T-helper 2 cell treated with Interferon-gamma antibody and Interleukin-4, amounts not matched to agents 5 μg/mL and 100 μg/mL, for 36 hours (primary cell): ENCODE measurements at regions not wholly inside any gene's neighbourhood (a gene's known extent, or its start where the extent isn't known, plus 50 kb on each side); places are given as distances from the start of the nearest gene placed in this dataset.

Experiments used
- DNase-seq: peaks from one replicate; pipeline ENCODE4 v3.0.0; 2021; ENCODE audit warnings: low spot score
- H3K27ac Mint-ChIP-seq: one replicate; pipeline ENCODE4 v1.8.0; 2021; ENCODE audit warnings: mild to moderate bottlenecking, mixed read lengths
- H3K27me3 Mint-ChIP-seq: one replicate; pipeline ENCODE4 v1.8.0; 2021; ENCODE audit warnings: low read depth, mixed read lengths
- H3K36me3 Mint-ChIP-seq: one replicate; pipeline ENCODE4 v1.8.0; 2021; ENCODE audit warnings: low read depth, mixed read lengths
- H3K4me1 Mint-ChIP-seq: one replicate; pipeline ENCODE4 v1.8.0; 2021; ENCODE audit warnings: low read depth, mixed read lengths
- H3K4me3 Mint-ChIP-seq: one replicate; pipeline ENCODE4 v1.8.0; 2022; ENCODE audit warnings: mild to moderate bottlenecking, moderate library complexity, mixed read lengths
- H3K9me3 Mint-ChIP-seq: one replicate; pipeline ENCODE4 v1.8.0; 2021; ENCODE audit warnings: mixed read lengths

- Mint-ChIP-seq H3K4me3 (no peak overlapping the region), H3K9me3 (no peaks in the 10 kb centered on the region), H3K27ac (no peak overlapping the region), H3K4me1 (no peaks in the 10 kb centered on the region), H3K27me3 (no peaks in the 10 kb centered on the region), H3K36me3 (no peaks in the 10 kb centered on the region)
- no peak for DNase-seq
Measured at GRCh38 chr3:103791786-103792515, 1357.1 kb downstream of the ZPLD1 start.

DNA sequence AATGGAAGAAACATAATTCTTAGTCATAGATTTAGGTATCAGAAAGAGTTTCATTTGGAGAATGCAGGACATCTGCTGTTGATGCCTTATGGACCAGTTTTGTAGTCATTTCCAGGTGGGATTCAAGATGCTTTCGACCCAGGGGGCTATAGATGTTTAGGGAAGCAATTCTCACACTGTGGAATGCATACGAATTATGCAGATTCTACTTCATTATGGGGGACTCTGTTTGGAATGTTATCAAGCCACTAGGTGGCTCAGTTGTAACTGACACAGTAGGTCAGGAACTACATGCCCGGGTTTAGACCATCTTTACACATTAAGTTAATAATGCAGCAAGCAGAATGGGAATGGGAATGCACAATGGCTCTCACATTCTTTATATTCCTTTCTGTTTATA, 1359.8 kb downstream of the ZPLD1 start:
- H3K4me1 Mint-ChIP-seq: no peaks in the 10 kb centered on the region
- peaks cover 3% of the 10 kb centered on the region for H3K9me3 Mint-ChIP-seq
- no peaks in the 10 kb centered on the region for H3K36me3 Mint-ChIP-seq
- DNase-seq: no peak
- H3K27me3 Mint-ChIP-seq: no peaks in the 10 kb centered on the region
- no peak overlapping the region for H3K27ac Mint-ChIP-seq
- H3K4me3 Mint-ChIP-seq: no peak overlapping the region

- H3K4me1 Mint-ChIP-seq: no peaks in the 10 kb centered on the region
Measured at GRCh38 chr3:103796068-103796467, 1361.3 kb downstream of the ZPLD1 start.

DNA sequence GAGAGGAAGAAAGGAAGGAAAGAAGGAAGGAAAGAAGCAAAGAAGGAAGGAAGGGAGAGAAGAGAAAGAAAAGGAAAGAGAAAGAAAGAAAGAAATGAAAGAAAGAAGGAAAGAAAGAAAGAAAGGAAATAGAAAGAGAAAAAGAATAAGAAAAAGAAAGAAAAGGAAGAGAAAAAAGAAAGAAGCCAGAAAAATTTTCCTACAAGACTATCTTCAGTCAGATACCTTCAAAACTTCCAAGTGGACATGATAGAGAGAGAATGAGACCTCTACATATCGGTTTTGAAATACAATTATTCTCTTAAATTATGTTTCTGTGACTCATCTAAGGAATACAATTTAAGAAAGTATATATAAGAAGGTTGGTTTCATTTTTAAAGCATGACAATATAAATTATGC, 1369.0 kb downstream of the ZPLD1 start:
- Mint-ChIP-seq H3K9me3 (peaks cover 4% of the 10 kb centered on the region), H3K27ac (no peak overlapping the region), H3K27me3 (no peaks in the 10 kb centered on the region), H3K36me3 (no peaks in the 10 kb centered on the region), H3K4me1 (no peaks in the 10 kb centered on the region), H3K4me3 (no peak overlapping the region)
- DNase-seq: no peak

More at GRCh38 chr3:103796068-103796467, 1361.3 kb downstream of the ZPLD1 start:
- DNase-seq: no peak
- no peak overlapping the region for H3K27ac Mint-ChIP-seq
- H3K36me3 Mint-ChIP-seq: no peaks in the 10 kb centered on the region
- H3K9me3 Mint-ChIP-seq: peaks cover 3% of the 10 kb centered on the region
- H3K27me3 Mint-ChIP-seq: no peaks in the 10 kb centered on the region
- H3K4me3 Mint-ChIP-seq: no peak overlapping the region

- H3K9me3 Mint-ChIP-seq: peaks cover 27% of the 10 kb centered on the region
- H3K27me3 Mint-ChIP-seq: no peaks in the 10 kb centered on the region
- H3K36me3 Mint-ChIP-seq: no peaks in the 10 kb centered on the region
- DNase-seq: no peak
- H3K4me3 Mint-ChIP-seq: no peak overlapping the region
- H3K27ac Mint-ChIP-seq: no peak overlapping the region
- no peaks in the 10 kb centered on the region for H3K4me1 Mint-ChIP-seq
Measured at GRCh38 chr3:103810167-103810566, 1375.4 kb downstream of the ZPLD1 start.

- H3K4me3 Mint-ChIP-seq: no peak overlapping the region
- peaks cover 27% of the 10 kb centered on the region for H3K9me3 Mint-ChIP-seq
- no peaks in the 10 kb centered on the region for H3K36me3 Mint-ChIP-seq
- DNase-seq: no peak
- H3K27ac Mint-ChIP-seq: no peak overlapping the region
- H3K4me1 Mint-ChIP-seq: no peaks in the 10 kb centered on the region
- H3K27me3 Mint-ChIP-seq: no peaks in the 10 kb centered on the region
Measured at GRCh38 chr3:103813955-103814354, 1379.1 kb downstream of the ZPLD1 start.

- no peaks in the 10 kb centered on the region for H3K36me3 Mint-ChIP-seq
- no peak overlapping the region for H3K27ac Mint-ChIP-seq
- no peaks in the 10 kb centered on the region for H3K4me1 Mint-ChIP-seq
- no peaks in the 10 kb centered on the region for H3K27me3 Mint-ChIP-seq
- DNase-seq: no peak
- H3K9me3 Mint-ChIP-seq: peaks cover 5% of the 10 kb centered on the region
- H3K4me3 Mint-ChIP-seq: no peak overlapping the region
Measured at GRCh38 chr3:103818398-103818797, 1383.6 kb downstream of the ZPLD1 start.

DNA sequence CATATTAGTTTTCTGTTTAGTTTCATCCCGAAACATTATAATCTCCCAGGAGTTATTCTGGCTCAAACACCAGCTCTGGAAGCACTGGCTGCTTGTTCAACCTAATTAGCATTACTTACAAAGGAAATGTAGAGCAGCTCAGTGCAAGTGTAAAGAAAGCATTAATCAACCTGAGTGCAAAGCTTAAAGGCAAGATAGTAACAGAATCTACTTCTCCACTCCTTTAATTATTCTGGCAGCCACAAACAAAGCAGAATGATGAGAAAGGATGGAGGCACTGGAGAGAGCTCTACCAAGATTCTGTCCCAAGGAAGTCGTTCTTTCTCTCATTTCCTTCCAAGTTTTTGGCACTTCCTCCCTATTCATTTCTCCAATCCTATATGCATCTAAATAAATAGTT, 1384.0 kb downstream of the ZPLD1 start:
- no peaks in the 10 kb centered on the region for H3K4me1 Mint-ChIP-seq
- no peak for DNase-seq
- H3K4me3 Mint-ChIP-seq: no peak overlapping the region
- no peaks in the 10 kb centered on the region for H3K27me3 Mint-ChIP-seq
- H3K27ac Mint-ChIP-seq: no peak overlapping the region
- H3K36me3 Mint-ChIP-seq: no peaks in the 10 kb centered on the region
- H3K9me3 Mint-ChIP-seq: peaks cover 5% of the 10 kb centered on the region

DNA sequence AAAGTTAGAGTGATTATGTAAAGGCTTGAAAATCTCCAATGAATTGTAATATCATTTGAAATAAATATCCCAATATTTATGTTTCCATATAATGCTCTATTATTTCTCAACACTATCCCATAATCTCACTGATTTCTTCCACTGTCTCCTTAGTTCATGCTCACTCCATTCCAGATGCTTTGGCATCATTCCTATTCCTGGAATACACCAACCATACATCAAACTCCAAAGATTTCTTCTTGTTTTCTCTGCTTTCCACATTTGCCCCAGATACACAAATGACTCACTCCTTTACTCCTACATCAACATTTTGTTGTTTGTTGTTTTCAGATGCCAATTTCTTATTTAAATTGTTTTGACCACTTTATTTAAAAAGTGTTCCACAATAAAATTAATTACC, 1390.8 kb downstream of the ZPLD1 start:
- Mint-ChIP-seq H3K4me1 (no peaks in the 10 kb centered on the region), H3K27ac (no peak overlapping the region), H3K4me3 (no peak overlapping the region), H3K27me3 (no peaks in the 10 kb centered on the region), H3K36me3 (no peaks in the 10 kb centered on the region), H3K9me3 (peaks cover 7% of the 10 kb centered on the region)
- DNase-seq: no peak

DNA sequence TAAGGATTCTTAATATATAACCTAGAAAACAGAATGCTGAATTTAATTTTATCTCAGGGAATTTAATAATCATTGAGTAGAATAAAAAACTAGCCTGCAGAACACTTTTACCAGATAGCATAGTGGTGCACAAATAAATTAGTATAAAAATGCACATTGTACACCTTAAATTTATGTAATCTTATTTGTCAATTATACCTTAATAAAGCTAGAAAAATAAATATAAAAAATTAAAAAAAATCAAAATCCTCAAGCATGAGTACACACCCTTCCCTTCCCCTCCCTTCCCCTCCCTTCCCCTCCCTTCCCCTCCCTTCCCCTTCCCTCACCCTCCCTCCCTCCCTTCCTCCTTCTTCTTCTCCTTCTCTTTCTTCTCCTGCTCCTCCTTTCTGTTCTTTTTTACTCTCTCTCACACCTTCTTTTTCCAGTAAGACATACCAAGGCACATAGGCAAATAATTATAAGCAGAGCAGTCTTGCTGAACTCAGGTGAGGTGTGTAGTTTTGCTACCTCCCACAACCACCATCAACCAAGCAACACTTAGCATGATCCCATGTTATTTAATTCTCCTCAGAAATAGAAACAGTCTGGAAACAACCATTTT, 1395.0 kb downstream of the ZPLD1 start:
- H3K4me1 Mint-ChIP-seq: no peaks in the 10 kb centered on the region
- peaks cover 15% of the 10 kb centered on the region for H3K9me3 Mint-ChIP-seq
- H3K27ac Mint-ChIP-seq: no peak overlapping the region
- no peaks in the 10 kb centered on the region for H3K27me3 Mint-ChIP-seq
- H3K4me3 Mint-ChIP-seq: no peak overlapping the region
- DNase-seq: no peak
- H3K36me3 Mint-ChIP-seq: no peaks in the 10 kb centered on the region

DNA sequence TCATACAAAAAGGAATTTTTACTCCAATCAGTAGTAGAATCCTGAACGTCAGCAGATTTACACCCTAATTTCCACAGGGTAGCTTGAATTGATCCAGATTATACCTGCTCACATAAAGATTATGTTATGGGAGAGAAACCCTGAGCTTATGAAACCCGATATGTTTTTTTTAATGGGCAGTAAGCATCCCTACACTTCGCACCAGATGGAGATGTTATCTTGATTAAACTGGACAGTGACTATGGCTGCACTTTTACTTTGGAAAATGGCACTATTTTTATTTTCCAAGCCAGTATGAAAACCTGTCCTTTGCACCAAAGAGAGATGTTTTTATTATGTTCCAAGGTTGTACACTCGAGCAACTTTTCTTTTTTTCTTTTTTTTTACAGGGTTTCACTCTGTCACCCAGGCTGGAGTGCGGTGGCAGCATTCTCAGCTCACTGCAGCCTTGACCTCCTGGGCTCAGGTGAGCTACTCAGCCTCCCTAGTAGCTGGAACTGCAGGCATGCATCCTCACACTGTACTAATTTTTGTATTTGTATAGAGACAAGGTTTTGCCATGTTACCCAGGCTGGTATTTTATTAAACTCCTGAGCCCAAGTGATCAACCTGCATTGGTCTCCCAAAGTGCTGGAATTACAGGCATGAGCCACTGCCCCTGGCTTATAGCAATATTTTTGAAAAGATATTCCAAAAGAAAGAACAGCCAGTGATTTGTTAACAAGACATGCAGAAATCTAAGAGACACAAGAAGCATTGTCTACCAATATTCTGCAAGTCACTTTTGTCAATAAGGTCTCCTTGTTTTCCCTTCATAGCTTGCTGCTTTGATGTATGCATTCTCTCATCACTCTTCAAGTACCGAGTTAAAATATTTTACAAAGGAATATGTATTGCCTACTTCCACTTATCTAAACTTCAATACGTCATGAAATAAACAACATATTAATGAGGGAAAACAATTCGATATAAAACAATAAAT, 1412.6 kb downstream of the ZPLD1 start:
- Mint-ChIP-seq H3K27ac (no peak overlapping the region), H3K4me3 (no peak overlapping the region), H3K4me1 (no peaks in the 10 kb centered on the region), H3K9me3 (no peaks in the 10 kb centered on the region), H3K36me3 (no peaks in the 10 kb centered on the region), H3K27me3 (no peaks in the 10 kb centered on the region)
- DNase-seq: no peak

GRCh38 chr3:103851793-103852192, 1417.0 kb downstream of the ZPLD1 start:
- no peaks in the 10 kb centered on the region for H3K4me1 Mint-ChIP-seq
- H3K4me3 Mint-ChIP-seq: no peak overlapping the region
- no peak overlapping the region for H3K27ac Mint-ChIP-seq
- H3K36me3 Mint-ChIP-seq: no peaks in the 10 kb centered on the region
- no peaks in the 10 kb centered on the region for H3K9me3 Mint-ChIP-seq
- DNase-seq: no peak
- H3K27me3 Mint-ChIP-seq: no peaks in the 10 kb centered on the region

- no peak overlapping the region for H3K27ac Mint-ChIP-seq
- no peaks in the 10 kb centered on the region for H3K4me1 Mint-ChIP-seq
Measured at GRCh38 chr3:103862415-103862814, 1427.6 kb downstream of the ZPLD1 start.

GRCh38 chr3:103863381-103863780, 1428.6 kb downstream of the ZPLD1 start:
- Mint-ChIP-seq H3K4me3 (no peak overlapping the region), H3K27me3 (no peaks in the 10 kb centered on the region), H3K9me3 (peaks cover 9% of the 10 kb centered on the region), H3K27ac (no peak overlapping the region), H3K36me3 (no peaks in the 10 kb centered on the region), H3K4me1 (no peaks in the 10 kb centered on the region)
- DNase-seq: no peak

More at GRCh38 chr3:103862415-103862814, 1427.6 kb downstream of the ZPLD1 start:
- no peak for DNase-seq
- H3K9me3 Mint-ChIP-seq: peaks cover 9% of the 10 kb centered on the region
- H3K4me3 Mint-ChIP-seq: no peak overlapping the region
- H3K36me3 Mint-ChIP-seq: no peaks in the 10 kb centered on the region
- H3K27me3 Mint-ChIP-seq: no peaks in the 10 kb centered on the region
